Midbrain (tissue), 1 donor: ENCODE measurements at regions not wholly inside any gene's neighbourhood (a gene's known extent, or its start where the extent isn't known, plus 50 kb on each side); places are given as distances from the start of the nearest gene placed in this dataset.

Source experiments
- DNase-seq: peaks from one replicate; lab custom pipeline; 2025; lab: John Stamatoyannopoulos, UW

DNA sequence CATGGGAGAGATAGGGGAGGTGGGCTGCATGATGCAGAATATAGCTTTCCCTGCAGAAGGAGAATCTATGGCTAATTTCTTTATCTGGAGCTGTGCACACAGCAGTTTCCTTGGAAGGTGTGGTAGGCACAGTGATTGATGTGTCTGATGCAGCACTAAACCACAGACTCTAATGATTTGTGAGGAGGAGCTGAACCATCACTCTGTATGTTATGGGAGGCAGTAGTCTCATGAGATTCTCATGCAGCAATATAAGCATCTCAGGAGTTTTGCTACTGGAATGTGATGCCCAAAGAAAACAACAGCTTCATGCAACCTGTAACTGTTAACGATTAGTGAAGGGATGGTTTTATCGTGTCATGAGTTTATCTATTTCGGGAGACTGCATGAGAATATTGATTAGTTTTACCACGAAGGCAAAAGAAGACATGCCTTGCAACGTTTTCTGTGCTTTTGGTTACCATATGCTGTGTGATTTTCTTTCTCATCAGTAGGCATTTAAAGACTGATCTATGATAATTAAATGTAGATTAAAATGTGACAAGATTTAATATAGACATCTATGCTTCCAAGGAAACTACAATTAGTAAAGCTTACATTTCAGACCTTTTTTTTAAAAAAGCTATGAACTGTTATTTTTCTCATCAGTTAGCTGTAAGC lies 286.8 kb downstream of the ARL6IP6 start:
- DNase-seq: no peak

- no peak for DNase-seq
Observed at GRCh38 chr2:153004627-153005026, 286.2 kb downstream of the ARL6IP6 start.

DNA sequence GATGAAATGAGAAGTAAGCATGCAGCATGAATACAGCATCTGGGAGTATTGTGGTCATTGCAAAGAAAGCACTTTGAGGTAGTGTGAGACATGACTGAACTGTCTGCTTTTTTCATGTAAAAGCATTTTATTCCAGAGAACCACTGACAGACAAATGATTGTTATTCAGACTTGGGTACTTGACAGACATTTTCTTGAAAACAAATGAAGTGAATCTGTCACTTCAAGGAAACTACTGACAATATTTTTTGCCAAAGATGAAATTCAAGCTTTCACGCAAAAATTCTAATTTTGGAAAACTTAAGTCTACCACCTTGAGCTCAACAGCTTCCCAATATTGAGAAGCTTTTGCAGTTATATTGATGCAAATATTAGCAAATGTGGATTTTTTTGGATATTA lies 255.7 kb downstream of the ARL6IP6 start:
- no peak for DNase-seq

DNA sequence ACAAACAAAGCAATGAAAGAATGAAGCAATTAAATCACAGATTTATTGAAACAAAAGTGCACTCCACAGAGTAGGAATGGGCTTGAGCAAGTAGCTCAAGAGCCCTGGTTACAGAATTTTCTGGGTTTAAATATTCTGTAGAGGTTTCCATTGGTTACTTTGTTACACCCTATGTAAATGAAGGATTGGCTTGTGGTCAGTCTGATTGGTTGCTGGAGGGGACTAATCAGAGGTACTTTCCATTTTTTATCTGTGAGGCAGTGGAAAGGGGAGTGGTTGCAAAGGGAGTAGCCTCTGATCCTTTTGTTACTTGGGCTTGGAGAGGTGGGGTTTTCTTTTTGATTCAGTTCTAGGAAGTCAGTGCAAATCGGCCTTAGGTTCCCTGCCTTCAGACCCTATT lies 253.3 kb downstream of the ARL6IP6 start:
- no peak for DNase-seq

- no peak for DNase-seq
Observed at GRCh38 chr2:152962446-152962845, 244.0 kb downstream of the ARL6IP6 start.

DNA sequence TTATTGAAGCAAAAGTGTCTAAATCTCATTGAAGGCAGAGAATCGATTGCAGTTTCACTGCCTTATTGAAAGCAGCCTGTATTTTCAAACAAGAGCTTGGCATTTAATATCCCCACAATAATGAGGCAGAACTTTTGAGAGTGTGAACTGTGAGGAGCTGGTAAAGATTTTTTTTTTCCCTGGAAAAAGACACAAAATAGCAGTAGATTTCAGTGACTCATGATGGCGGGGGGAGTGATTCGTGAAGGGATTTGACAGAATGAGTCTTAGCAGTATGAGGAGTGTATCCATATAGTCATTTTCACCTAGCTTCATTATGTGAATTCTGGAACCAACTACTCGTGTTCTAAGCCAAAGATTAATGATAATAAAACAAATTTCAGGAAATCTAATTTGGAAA lies 242.9 kb downstream of the ARL6IP6 start:
- no peak for DNase-seq

DNA sequence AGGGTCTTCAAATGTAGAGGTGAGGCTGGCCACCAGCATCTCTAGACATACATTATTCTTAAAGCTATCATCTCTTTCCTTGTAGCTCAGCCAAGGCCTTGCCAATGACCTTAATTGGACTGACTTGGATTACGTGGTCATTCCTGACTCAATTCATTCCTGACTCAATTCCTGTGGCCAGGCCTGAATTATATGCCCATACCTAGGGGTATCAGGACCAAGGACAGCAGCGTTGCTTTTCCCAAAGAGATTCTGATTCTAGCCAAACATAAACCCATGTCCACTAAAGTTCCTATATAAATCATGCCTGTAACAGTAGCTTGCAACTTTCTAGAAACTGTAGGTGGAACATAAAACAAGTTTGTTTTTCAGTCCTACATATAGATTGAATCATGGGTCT lies 231.7 kb downstream of the ARL6IP6 start:
- DNase-seq: no peak

- DNase-seq: no peak
Observed at GRCh38 chr2:152944099-152944498, 225.7 kb downstream of the ARL6IP6 start.

GRCh38 chr2:152942940-152943440 lies 224.6 kb downstream of the ARL6IP6 start:
- DNase-seq: no peak

- no peak for DNase-seq
Observed at GRCh38 chr2:152930501-152930900, 212.1 kb downstream of the ARL6IP6 start.

DNA sequence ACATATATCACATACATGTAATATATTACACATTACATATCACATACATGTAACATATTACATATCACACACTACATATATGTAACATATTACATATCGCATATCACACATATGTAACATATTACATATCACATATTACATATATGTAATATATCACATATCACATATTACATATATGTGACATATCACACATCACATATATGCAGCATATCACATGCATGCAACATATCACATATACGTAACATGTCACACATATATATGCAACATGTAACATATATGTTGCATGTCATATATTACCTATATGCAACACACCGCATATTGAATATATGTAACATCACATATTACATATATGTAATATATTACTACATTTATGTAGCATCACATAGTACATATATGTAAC lies 211.2 kb downstream of the ARL6IP6 start:
- DNase-seq: no peak

DNA sequence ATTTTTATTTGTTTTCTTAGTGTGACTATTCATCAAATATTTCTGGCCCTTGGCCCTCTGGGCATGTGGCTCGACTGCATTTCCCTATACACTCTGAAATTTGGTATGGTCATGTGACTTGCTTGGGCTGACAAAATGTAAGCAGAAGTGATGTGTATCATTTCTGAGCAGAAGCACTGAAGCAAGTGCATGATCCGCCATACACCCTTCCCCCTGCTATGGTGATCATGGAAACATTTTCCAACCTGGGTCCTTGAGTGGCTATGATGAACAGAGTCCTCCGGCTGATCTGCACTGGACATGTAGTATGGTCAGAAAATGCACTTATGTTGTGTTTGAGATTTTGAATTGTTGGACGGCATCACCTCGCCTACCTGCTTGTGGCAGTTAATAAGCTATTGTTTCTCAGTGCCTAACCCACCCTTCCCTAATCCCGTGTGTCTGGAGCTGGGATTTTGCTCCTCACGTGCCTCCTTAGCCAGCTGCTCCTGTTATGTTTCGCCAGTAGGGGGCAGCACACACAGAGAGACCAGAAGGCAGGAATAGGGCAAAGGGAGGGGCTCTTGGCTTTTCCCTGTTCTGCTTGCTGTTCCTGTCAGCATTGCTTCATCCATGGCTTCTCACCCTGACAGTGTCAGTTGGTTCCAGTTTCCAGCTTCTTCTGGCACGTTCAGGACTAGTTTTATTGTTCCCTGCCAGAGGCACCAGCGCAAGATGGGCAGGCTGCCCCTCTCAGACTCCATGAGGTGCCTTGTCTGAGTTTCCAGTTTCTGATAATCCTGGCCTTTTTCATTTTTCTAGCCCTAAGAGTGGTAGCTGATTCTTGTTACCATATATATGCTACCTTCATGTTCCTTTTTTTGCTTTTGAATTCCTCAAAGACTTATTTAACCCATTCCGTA lies 207.4 kb downstream of the ARL6IP6 start:
- peak; percentile 50 for DNase-seq

DNA sequence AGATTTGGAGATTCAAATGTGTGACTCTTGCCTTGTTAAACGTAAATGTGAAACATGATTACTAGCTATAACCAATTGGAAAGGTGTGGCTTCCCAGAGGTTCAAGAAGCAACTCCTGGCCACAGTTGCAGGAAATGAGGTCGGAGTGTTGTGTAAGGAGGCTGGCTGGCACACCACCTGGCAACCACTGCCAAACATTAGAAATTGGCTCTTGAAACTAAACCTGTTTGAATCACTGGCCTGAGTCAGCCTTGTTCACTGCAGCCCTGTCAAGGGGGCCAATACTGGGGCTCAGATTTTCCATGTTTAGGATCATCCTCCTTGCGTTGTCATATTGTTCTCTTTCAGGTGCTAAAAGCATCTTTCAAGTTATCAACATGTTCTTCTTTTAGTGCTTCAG lies 206.3 kb downstream of the ARL6IP6 start:
- no peak for DNase-seq

GRCh38 chr2:152924219-152924618 lies 205.8 kb downstream of the ARL6IP6 start:
- no peak for DNase-seq

DNA sequence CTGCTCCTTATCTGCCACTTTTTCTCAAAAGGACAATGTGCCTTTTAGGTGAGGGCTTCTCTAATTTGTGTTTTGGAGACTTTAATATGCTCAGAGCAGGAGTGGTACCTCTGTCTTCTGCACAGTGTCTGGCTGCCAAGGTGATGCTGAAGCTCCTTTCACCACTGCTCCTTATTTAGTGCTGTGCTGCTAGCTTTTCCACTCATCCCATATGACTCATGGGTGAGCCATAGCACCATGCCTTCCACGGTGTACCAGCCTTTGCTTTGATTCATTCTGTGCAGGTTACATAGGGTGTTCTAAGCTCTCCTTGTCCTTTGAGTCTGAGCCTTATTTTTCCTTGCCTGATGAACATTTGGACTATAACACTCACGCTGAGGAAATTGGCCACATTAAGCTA lies 202.4 kb downstream of the ARL6IP6 start:
- no peak for DNase-seq

- DNase-seq: no peak
Observed at GRCh38 chr2:152910970-152911369, 192.6 kb downstream of the ARL6IP6 start.

DNA sequence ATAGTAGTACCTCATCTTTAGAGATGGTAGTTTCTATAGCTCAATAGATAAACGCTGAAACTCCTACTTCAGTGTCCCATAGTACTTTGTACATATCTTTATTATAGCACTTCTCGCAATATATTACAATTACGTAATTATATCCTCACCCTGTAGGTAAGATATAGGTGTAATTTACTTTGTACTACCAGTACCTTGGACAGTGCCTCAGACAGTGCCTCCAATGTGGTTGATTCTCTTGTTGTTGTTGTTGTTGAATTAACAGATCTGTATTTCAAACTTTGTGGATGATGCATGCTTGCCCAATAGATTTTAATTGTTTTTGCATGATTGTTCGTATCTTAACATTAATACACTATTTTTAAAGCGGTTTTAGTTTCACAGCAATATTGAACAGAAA lies 188.6 kb downstream of the ARL6IP6 start:
- DNase-seq: no peak

DNA sequence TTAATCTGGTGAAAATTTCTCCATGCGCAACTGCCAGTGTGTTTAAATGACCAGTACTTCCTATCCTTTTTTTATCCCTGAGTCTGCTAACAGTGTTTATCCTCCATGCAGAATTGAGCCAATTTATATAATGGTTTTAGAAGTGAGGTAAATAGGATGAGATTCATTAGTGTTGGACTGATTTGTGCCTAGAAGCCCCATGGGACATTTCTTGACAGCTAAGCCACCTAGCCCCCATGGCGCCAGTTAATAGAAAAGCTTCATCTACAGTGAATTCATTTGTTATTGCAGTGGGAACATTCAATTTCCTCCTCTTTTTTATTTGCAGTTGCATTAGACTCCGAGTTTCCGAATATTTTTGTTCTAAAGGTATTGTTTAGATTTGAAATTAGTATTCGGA lies 175.6 kb downstream of the ARL6IP6 start:
- no peak for DNase-seq

DNA sequence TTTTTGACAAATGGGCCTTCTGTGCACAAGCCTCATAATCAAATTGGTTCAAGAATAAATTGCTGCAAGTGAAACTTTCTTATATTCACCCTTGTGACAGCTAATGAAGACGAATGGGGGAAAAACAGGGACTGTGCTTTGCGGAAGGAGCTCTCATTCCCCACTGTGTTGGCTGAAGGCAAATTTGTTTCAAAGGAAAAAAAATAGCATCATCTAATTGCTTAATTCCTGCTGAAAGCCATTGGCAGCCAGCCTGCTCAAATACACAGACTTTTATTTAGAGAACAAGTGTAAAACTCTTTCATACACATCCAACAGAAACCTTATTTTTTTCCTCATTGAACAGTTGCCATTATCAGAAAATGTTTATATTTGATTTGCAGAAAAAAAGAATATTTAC lies 172.3 kb downstream of the ARL6IP6 start:
- no peak for DNase-seq

GRCh38 chr2:152883951-152884487 lies 165.6 kb downstream of the ARL6IP6 start:
- no peak for DNase-seq

GRCh38 chr2:152881527-152881926 lies 163.1 kb downstream of the ARL6IP6 start:
- no peak for DNase-seq

DNA sequence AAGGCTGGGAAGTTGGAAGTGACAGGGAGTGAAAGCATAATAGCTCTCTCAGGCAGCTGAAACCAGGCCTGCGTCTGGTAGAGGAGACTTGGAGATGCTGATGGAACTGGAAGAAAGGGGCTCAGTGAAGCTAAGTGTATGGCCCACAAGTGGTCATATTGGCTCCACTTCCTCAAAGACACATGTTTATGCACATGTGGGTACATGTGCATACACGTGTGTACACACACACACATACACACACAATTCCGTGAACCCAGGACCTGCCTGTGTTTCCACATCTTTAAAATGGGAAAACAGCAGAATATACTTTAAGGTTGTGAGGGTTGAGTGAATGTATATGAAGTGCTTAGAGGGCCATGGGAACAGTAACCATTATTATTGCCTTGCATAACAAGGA lies 160.9 kb downstream of the ARL6IP6 start:
- no peak for DNase-seq
